ENCODE measurements at regions not wholly inside any gene's neighbourhood (a gene's known extent, or its start where the extent isn't known, plus 50 kb on each side); places are given as distances from the start of the nearest gene placed in this dataset.

- no peak for TF ChIP-seq POLR2A (IDR thresholded peaks at IDR 0.05; ENCODE audit: low read depth, low read length)
- no peak for DNase-seq (ENCODE audit: insufficient read length, low spot score)
- FAIRE-seq = no peak
Measured at GRCh38 chr12:41905759-41906297, 238.8 kb downstream of the GXYLT1 start.

GRCh38 chr12:41905073-41905758 is 239.5 kb downstream of the GXYLT1 start:
- no peak for TF ChIP-seq POLR2A (IDR thresholded peaks at IDR 0.05; ENCODE audit: low read depth, low read length)
- FAIRE-seq (no peak), DNase-seq (ENCODE audit: insufficient read length, low spot score) (no peak)

- DNase-seq (ENCODE audit: insufficient read length, low spot score) (no peak), FAIRE-seq (no peak)
- no peak for TF ChIP-seq POLR2A (IDR thresholded peaks at IDR 0.05; ENCODE audit: low read depth, low read length)
Measured at GRCh38 chr12:41904041-41904440, 240.6 kb downstream of the GXYLT1 start.

GRCh38 chr12:41903014-41903708 is 241.5 kb downstream of the GXYLT1 start:
- FAIRE-seq (no peak), DNase-seq (ENCODE audit: insufficient read length, low spot score) (no peak)
- TF ChIP-seq POLR2A (IDR thresholded peaks at IDR 0.05; ENCODE audit: low read depth, low read length) = no peak

GRCh38 chr12:41899577-41899976 is 245.1 kb downstream of the GXYLT1 start:
- DNase-seq (ENCODE audit: insufficient read length, low spot score) = no peak
- no peak for TF ChIP-seq POLR2A (IDR thresholded peaks at IDR 0.05; ENCODE audit: low read depth, low read length)
- no peak for FAIRE-seq

- TF ChIP-seq POLR2A (IDR thresholded peaks at IDR 0.05; ENCODE audit: low read depth, low read length) = no peak
- FAIRE-seq (no peak), DNase-seq (ENCODE audit: insufficient read length, low spot score) (no peak)
Measured at GRCh38 chr12:41897593-41897992, 247.1 kb downstream of the GXYLT1 start.

- DNase-seq (ENCODE audit: insufficient read length, low spot score) (no peak), FAIRE-seq (no peak)
- no peak for TF ChIP-seq POLR2A (IDR thresholded peaks at IDR 0.05; ENCODE audit: low read depth, low read length)
Measured at GRCh38 chr12:41893491-41893890, 251.2 kb downstream of the GXYLT1 start.

GRCh38 chr12:41892302-41892701 is 252.4 kb downstream of the GXYLT1 start:
- FAIRE-seq (no peak), DNase-seq (ENCODE audit: insufficient read length, low spot score) (no peak)
- TF ChIP-seq POLR2A (IDR thresholded peaks at IDR 0.05; ENCODE audit: low read depth, low read length) = no peak

GRCh38 chr12:41891226-41891625 is 253.4 kb downstream of the GXYLT1 start:
- TF ChIP-seq POLR2A (IDR thresholded peaks at IDR 0.05; ENCODE audit: low read depth, low read length) = no peak
- no peak for FAIRE-seq
- no peak for DNase-seq (ENCODE audit: insufficient read length, low spot score)

GRCh38 chr12:41888285-41888684 is 256.4 kb downstream of the GXYLT1 start:
- no peak for FAIRE-seq

GRCh38 chr12:41881891-41882805 is 262.5 kb downstream of the GXYLT1 start:
- TF ChIP-seq POLR2A (IDR thresholded peaks at IDR 0.05; ENCODE audit: low read depth, low read length) = no peak
- DNase-seq (ENCODE audit: insufficient read length, low spot score) (no peak), FAIRE-seq (no peak)

More at GRCh38 chr12:41888285-41888684, 256.4 kb downstream of the GXYLT1 start:
- no peak for DNase-seq (ENCODE audit: insufficient read length, low spot score)
- TF ChIP-seq POLR2A (IDR thresholded peaks at IDR 0.05; ENCODE audit: low read depth, low read length) = no peak

- no peak for TF ChIP-seq POLR2A (IDR thresholded peaks at IDR 0.05; ENCODE audit: low read depth, low read length)
- FAIRE-seq = no peak
- DNase-seq (ENCODE audit: insufficient read length, low spot score) = no peak
Measured at GRCh38 chr12:41869432-41869831, 275.2 kb downstream of the GXYLT1 start.

GRCh38 chr12:41866878-41867430 is 277.7 kb downstream of the GXYLT1 start:
- FAIRE-seq (no peak), DNase-seq (ENCODE audit: insufficient read length, low spot score) (no peak)
- no peak for TF ChIP-seq POLR2A (IDR thresholded peaks at IDR 0.05; ENCODE audit: low read depth, low read length)

- TF ChIP-seq POLR2A (IDR thresholded peaks at IDR 0.05; ENCODE audit: low read depth, low read length) = no peak
- no peak for FAIRE-seq
- DNase-seq (ENCODE audit: insufficient read length, low spot score) = no peak
Measured at GRCh38 chr12:41856228-41856627, 288.4 kb downstream of the GXYLT1 start.
